PC-3 (cell line): ENCODE measurements at regions not wholly inside any gene's neighbourhood (a gene's known extent, or its start where the extent isn't known, plus 50 kb on each side); places are given as distances from the start of the nearest gene placed in this dataset.

ENCODE experiments used
- ATAC-seq: fragments of 200-7000 bp; cut with Tn5 transposase; 2 replicates; pipeline ENCODE4 v1.9.1; 2020; ENCODE audit warnings: mild to moderate bottlenecking, moderate library complexity
- BruUV-seq: library from RNA; stranded (reverse); fragments of 400-500 nt; replicated peaks from 2 replicates; lab custom pipeline; 2021; lab: Mats Ljungman, UMichigan
- CTCF ChIA-PET: fragments of 300-600 bp; sonication (Branson Sonifier 250); formaldehyde crosslinking; loops from one replicate; lab custom pipeline; 2022; ENCODE audit warnings: antibody characterized with exemption; lab: Charles Lee
- POLR2A ChIA-PET: fragments of 300-600 bp; sonication (Branson Sonifier 250); formaldehyde crosslinking; loops from one replicate; lab custom pipeline; 2022; ENCODE audit warnings: antibody characterized with exemption; ENCODE audit not compliant: unreplicated experiment; lab: Charles Lee
- DNase-seq: peaks from one replicate; pipeline ENCODE4 v3.0.0-alpha.2; 2015
- H2AFZ ChIP-seq: fragments of 300-600 bp; sonication (generic); 2 replicates; pipeline ENCODE4 v1.6.0; 2016; ENCODE audit warnings: antibody characterized with exemption, low read length
- H3F3A ChIP-seq: fragments of 300-600 bp; sonication (generic); one replicate; pipeline ENCODE4 v1.6.0; 2017; ENCODE audit warnings: antibody characterized with exemption, low read length, control low read depth, mild to moderate bottlenecking; ENCODE audit not compliant: unreplicated experiment
- H3K27ac ChIP-seq: fragments of 300-600 bp; sonication (generic); 2 replicates; pipeline ENCODE4 v1.5.1; 2016; ENCODE audit warnings: mild to moderate bottlenecking, low read length
- H3K27me3 ChIP-seq: fragments of 300-600 bp; sonication (generic); 2 replicates; pipeline ENCODE4 v1.6.1; 2016; ENCODE audit warnings: low read length, mixed read lengths
- H3K36me3 ChIP-seq: fragments of 300-600 bp; sonication (generic); 2 replicates; pipeline ENCODE4 v1.6.1; 2016; ENCODE audit warnings: low read depth, mixed run types, low read length, mixed read lengths
- H3K4me1 ChIP-seq: fragments of 300-600 bp; sonication (generic); 2 replicates; pipeline ENCODE4 v1.5.1; 2016; ENCODE audit warnings: low read length; ENCODE audit not compliant: insufficient read depth
- H3K4me2 ChIP-seq: fragments of 300-600 bp; sonication (generic); 2 replicates; pipeline ENCODE4 v1.6.0; 2016; ENCODE audit warnings: low read length
- H3K4me3 ChIP-seq: fragments of 300-600 bp; sonication (generic); 2 replicates; pipeline ENCODE4 v1.5.1; 2016; ENCODE audit warnings: mild to moderate bottlenecking, low read length, mixed read lengths
- H3K79me2 ChIP-seq: fragments of 300-600 bp; sonication (generic); 2 replicates; pipeline ENCODE4 v1.6.1; 2017; ENCODE audit warnings: low read length, mixed read lengths
- H3K9ac ChIP-seq: fragments of 300-600 bp; sonication (generic); 2 replicates; pipeline ENCODE4 v1.6.0; 2016; ENCODE audit warnings: mild to moderate bottlenecking, low read length
- H3K9me2 ChIP-seq: fragments of 300-600 bp; sonication (generic); replicated peaks from 2 replicates; pipeline ENCODE4 v1.6.1; 2016; ENCODE audit warnings: mixed run types, low read length, mixed read lengths
- H3K9me3 ChIP-seq: fragments of 300-600 bp; sonication (generic); 2 replicates; pipeline ENCODE4 v1.6.1; 2016; ENCODE audit warnings: low read length, mixed read lengths
- H4K20me1 ChIP-seq: fragments of 300-600 bp; sonication (generic); 2 replicates; pipeline ENCODE4 v1.6.1; 2016; ENCODE audit warnings: low read length, mixed read lengths
- CTCF ChIP-seq: fragments of 300-600 bp; sonication (generic); conservative IDR thresholded peaks from 2 replicates; pipeline ENCODE4 v1.5.1; 2017; ENCODE audit warnings: antibody characterized with exemption, low read depth, mild to moderate bottlenecking, low read length
- EZH2 ChIP-seq: fragments of 300-600 bp; sonication (generic); IDR thresholded peaks from one replicate; pipeline ENCODE4 v1.6.1; 2017; ENCODE audit warnings: antibody characterized with exemption, mild to moderate bottlenecking, low read length; ENCODE audit not compliant: unreplicated experiment
- EZH2phosphoT487 ChIP-seq: fragments of 300-600 bp; sonication (generic); IDR thresholded peaks from 2 replicates; pipeline ENCODE4 v1.6.1; 2018; ENCODE audit warnings: mild to moderate bottlenecking, antibody characterized with exemption, low read length, borderline replicate concordance
- intact Hi-C: fragments of 100-400 bp; cut with micrococcal nuclease; formaldehyde crosslinking; loops from 2 replicates; pipeline ENCODE4 v1.9.0; 2023

- H3K4me1 ChIP-seq: peaks cover under 1% of the 10 kb centered on the region; the same call in 1 of the 2 replicates
- no peak for ATAC-seq
- TF ChIP-seq CTCF (no peak), EZH2 (no peak), EZH2phosphoT487 (no peak)
- no peak overlapping the region for H3K4me3 ChIP-seq
- no peak overlapping the region for H2AFZ ChIP-seq
- no peaks in the 10 kb centered on the region for H3K79me2 ChIP-seq
- H3F3A ChIP-seq: no peaks in the 10 kb centered on the region
- no TSS peak for BruUV-seq
- no peak for DNase-seq
- POLR2A ChIA-PET: no interaction called here
- no peak overlapping the region for H3K9ac ChIP-seq
- CTCF ChIA-PET: no interaction called here
- H3K27ac ChIP-seq: no peak overlapping the region
- no peaks in the 10 kb centered on the region for H3K9me2 ChIP-seq
- no peak overlapping the region for H3K4me2 ChIP-seq
- H3K9me3 ChIP-seq: no peaks in the 10 kb centered on the region
- no peaks in the 10 kb centered on the region for H4K20me1 ChIP-seq
- intact Hi-C loops: no loop called here
- H3K36me3 ChIP-seq: no peaks in the 10 kb centered on the region
- H3K27me3 ChIP-seq: no peaks in the 10 kb centered on the region
Observed at GRCh38 chr3:103706671-103707070, 1271.9 kb downstream of the ZPLD1 start.

GRCh38 chr3:103711670-103712069, 1276.9 kb downstream of the ZPLD1 start:
- CTCF ChIA-PET: interaction anchor here (0.6 kb wide), 1 partner anchor 255 kb away, joined by 3 read pairs; no protein-coding TSS in a partner anchor

More at GRCh38 chr3:103711670-103712069, 1276.9 kb downstream of the ZPLD1 start:
- H3K36me3 ChIP-seq: no peaks in the 10 kb centered on the region
- intact Hi-C loops: no loop called here
- H3K4me3 ChIP-seq: no peak overlapping the region
- H3K9me2 ChIP-seq: no peaks in the 10 kb centered on the region
- no peak overlapping the region for H2AFZ ChIP-seq
- no peak for TF ChIP-seq CTCF
- TF ChIP-seq EZH2: no peak
- no peak for TF ChIP-seq EZH2phosphoT487
- 0 out of 2 replicates have a peak overlapping the region, but pooled peaks have one; percentile 13 for H3K4me2 ChIP-seq
- ATAC-seq (no peak), DNase-seq (no peak)
- no peaks in the 10 kb centered on the region for H3K27me3 ChIP-seq
- BruUV-seq: no TSS peak
- H3F3A ChIP-seq: no peaks in the 10 kb centered on the region
- H3K27ac ChIP-seq: no peak overlapping the region
- POLR2A ChIA-PET: no interaction called here
- H4K20me1 ChIP-seq: no peaks in the 10 kb centered on the region
- H3K4me1 ChIP-seq: peaks cover 14% of the 10 kb centered on the region
- H3K79me2 ChIP-seq: no peaks in the 10 kb centered on the region
- H3K9me3 ChIP-seq: no peaks in the 10 kb centered on the region
- no peak overlapping the region for H3K9ac ChIP-seq
